ENCODE measurements at regions not wholly inside any gene's neighbourhood (a gene's known extent, or its start where the extent isn't known, plus 50 kb on each side); places are given as distances from the start of the nearest gene placed in this dataset.

DNA sequence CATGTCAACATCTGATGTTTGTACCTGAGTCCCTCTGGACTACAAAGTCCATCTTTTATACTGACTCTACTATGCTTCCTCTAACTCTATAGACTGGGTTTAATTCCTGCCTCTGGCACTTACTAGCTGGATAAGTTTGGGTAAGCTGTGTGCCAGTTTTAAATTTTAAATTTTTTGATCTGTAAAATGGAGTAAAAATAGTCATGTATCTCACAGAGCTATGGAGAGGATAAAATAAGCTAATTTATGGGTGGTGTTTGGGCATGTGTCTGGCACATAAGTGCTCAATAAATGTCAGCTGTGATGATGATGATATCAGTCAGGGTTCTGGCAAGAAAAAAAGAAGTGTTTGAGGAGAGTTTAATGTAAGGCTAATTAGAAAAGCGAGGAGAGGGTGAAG lies 139.2 kb upstream of the C1orf21 start (continued):
- TF ChIP-seq, protein P1, sequence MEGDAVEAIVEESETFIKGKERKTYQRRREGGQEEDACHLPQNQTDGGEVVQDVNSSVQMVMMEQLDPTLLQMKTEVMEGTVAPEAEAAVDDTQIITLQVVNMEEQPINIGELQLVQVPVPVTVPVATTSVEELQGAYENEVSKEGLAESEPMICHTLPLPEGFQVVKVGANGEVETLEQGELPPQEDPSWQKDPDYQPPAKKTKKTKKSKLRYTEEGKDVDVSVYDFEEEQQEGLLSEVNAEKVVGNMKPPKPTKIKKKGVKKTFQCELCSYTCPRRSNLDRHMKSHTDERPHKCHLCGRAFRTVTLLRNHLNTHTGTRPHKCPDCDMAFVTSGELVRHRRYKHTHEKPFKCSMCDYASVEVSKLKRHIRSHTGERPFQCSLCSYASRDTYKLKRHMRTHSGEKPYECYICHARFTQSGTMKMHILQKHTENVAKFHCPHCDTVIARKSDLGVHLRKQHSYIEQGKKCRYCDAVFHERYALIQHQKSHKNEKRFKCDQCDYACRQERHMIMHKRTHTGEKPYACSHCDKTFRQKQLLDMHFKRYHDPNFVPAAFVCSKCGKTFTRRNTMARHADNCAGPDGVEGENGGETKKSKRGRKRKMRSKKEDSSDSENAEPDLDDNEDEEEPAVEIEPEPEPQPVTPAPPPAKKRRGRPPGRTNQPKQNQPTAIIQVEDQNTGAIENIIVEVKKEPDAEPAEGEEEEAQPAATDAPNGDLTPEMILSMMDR (IDR thresholded peaks at IDR 0.05; ENCODE audit: control extremely low read depth in 1 of 3, insufficient read depth in 1 of 3, low read depth in 1 of 3, low read length in 3 of 3) = no peak
- no peak for TF ChIP-seq CREB1 (IDR thresholded peaks at IDR 0.05)
- TF ChIP-seq, protein P2, sequence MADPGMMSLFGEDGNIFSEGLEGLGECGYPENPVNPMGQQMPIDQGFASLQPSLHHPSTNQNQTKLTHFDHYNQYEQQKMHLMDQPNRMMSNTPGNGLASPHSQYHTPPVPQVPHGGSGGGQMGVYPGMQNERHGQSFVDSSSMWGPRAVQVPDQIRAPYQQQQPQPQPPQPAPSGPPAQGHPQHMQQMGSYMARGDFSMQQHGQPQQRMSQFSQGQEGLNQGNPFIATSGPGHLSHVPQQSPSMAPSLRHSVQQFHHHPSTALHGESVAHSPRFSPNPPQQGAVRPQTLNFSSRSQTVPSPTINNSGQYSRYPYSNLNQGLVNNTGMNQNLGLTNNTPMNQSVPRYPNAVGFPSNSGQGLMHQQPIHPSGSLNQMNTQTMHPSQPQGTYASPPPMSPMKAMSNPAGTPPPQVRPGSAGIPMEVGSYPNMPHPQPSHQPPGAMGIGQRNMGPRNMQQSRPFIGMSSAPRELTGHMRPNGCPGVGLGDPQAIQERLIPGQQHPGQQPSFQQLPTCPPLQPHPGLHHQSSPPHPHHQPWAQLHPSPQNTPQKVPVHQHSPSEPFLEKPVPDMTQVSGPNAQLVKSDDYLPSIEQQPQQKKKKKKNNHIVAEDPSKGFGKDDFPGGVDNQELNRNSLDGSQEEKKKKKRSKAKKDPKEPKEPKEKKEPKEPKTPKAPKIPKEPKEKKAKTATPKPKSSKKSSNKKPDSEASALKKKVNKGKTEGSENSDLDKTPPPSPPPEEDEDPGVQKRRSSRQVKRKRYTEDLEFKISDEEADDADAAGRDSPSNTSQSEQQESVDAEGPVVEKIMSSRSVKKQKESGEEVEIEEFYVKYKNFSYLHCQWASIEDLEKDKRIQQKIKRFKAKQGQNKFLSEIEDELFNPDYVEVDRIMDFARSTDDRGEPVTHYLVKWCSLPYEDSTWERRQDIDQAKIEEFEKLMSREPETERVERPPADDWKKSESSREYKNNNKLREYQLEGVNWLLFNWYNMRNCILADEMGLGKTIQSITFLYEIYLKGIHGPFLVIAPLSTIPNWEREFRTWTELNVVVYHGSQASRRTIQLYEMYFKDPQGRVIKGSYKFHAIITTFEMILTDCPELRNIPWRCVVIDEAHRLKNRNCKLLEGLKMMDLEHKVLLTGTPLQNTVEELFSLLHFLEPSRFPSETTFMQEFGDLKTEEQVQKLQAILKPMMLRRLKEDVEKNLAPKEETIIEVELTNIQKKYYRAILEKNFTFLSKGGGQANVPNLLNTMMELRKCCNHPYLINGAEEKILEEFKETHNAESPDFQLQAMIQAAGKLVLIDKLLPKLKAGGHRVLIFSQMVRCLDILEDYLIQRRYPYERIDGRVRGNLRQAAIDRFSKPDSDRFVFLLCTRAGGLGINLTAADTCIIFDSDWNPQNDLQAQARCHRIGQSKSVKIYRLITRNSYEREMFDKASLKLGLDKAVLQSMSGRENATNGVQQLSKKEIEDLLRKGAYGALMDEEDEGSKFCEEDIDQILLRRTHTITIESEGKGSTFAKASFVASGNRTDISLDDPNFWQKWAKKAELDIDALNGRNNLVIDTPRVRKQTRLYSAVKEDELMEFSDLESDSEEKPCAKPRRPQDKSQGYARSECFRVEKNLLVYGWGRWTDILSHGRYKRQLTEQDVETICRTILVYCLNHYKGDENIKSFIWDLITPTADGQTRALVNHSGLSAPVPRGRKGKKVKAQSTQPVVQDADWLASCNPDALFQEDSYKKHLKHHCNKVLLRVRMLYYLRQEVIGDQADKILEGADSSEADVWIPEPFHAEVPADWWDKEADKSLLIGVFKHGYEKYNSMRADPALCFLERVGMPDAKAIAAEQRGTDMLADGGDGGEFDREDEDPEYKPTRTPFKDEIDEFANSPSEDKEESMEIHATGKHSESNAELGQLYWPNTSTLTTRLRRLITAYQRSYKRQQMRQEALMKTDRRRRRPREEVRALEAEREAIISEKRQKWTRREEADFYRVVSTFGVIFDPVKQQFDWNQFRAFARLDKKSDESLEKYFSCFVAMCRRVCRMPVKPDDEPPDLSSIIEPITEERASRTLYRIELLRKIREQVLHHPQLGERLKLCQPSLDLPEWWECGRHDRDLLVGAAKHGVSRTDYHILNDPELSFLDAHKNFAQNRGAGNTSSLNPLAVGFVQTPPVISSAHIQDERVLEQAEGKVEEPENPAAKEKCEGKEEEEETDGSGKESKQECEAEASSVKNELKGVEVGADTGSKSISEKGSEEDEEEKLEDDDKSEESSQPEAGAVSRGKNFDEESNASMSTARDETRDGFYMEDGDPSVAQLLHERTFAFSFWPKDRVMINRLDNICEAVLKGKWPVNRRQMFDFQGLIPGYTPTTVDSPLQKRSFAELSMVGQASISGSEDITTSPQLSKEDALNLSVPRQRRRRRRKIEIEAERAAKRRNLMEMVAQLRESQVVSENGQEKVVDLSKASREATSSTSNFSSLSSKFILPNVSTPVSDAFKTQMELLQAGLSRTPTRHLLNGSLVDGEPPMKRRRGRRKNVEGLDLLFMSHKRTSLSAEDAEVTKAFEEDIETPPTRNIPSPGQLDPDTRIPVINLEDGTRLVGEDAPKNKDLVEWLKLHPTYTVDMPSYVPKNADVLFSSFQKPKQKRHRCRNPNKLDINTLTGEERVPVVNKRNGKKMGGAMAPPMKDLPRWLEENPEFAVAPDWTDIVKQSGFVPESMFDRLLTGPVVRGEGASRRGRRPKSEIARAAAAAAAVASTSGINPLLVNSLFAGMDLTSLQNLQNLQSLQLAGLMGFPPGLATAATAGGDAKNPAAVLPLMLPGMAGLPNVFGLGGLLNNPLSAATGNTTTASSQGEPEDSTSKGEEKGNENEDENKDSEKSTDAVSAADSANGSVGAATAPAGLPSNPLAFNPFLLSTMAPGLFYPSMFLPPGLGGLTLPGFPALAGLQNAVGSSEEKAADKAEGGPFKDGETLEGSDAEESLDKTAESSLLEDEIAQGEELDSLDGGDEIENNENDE (IDR thresholded peaks at IDR 0.05; ENCODE audit: insufficient replicate concordance, low read length) = no peak
- no peak for TF ChIP-seq KDM1A (IDR thresholded peaks at IDR 0.05; ENCODE audit: borderline replicate concordance, low read length)
- TF ChIP-seq PHF8 (conservative IDR thresholded peaks at IDR 0.05; ENCODE audit: low read depth, low read length) = no peak
